GM10266 (cell line): ENCODE measurements at regions not wholly inside any gene's neighbourhood (a gene's known extent, or its start where the extent isn't known, plus 50 kb on each side); places are given as distances from the start of the nearest gene placed in this dataset.
"Not testable (repeated sequence)": the region's sequence is repeated elsewhere in the genome, so short reads cannot be mapped to it uniquely, and the experiment has no call there.

Experiments used
- DNase-seq: peaks from one replicate; pipeline ENCODE4 v3.0.0; 2012; ENCODE audit errors: extremely low spot score
- CTCF ChIP-seq: IDR thresholded peaks from 2 replicates; pipeline ENCODE4 v1.5.1; 2012; ENCODE audit warnings: mild to moderate bottlenecking, low read depth; ENCODE audit not compliant: control insufficient read depth, insufficient read depth; ENCODE audit errors: missing control alignments

GRCh38 chr7:94149789-94150545 is 145.8 kb upstream of the BET1 start:
- TF ChIP-seq CTCF, result no peak
- DNase-seq, result no peak

DNA sequence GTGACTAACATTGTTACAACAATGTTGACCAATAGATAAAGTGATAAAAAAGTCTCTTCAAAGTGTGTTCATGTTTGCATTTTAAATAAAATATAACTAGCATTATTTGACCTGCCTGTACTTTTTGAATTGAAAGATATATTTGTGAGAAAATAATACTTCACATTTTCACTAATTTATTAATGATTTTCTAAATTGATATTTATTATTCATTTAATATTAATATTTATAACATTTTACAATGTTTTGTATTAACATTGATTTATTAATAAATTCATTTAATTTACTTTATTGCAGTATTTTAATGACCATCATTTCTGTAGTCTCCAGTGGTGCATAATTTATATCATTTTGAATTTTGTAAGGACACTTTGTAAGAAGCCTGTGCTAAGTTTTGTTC is 150.0 kb upstream of the BET1 start:
- DNase-seq, result no peak
- TF ChIP-seq CTCF, result no peak

- no peak for DNase-seq
- peak; percentile 20 for TF ChIP-seq CTCF
These were observed 150.7 kb upstream of the BET1 start for GRCh38 chr7:94154858-94155257.

DNA sequence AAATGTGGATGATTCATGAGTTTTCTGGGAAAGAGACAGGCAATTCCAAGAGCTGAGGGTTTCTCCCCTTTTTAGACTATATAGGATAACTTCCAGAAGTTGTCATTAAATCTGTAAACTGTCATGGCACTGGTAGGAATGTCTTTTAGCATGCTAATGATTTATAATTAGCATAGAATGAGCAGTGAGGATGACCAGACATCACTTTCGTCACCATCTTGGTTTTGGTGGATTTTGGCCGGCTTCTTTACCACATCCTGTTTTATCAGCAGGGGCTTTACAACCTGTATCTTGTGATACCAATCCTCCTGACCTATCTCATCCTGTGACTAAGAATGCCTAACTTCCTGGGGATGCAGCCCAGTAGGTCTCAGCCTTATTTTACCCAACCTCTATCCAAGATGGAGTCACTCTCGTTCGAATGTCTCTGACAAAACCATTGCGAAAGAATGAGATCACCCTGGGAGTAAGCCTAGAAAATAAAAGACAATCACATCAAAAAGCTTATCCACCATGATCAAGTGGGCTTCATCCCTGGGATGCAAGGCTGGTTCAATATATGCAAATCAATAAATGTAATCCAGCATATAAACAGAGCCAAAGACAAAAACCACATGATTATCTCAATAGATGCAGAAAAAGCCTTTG is 153.6 kb upstream of the BET1 start:
- DNase-seq, result not testable (repeated sequence)

DNA sequence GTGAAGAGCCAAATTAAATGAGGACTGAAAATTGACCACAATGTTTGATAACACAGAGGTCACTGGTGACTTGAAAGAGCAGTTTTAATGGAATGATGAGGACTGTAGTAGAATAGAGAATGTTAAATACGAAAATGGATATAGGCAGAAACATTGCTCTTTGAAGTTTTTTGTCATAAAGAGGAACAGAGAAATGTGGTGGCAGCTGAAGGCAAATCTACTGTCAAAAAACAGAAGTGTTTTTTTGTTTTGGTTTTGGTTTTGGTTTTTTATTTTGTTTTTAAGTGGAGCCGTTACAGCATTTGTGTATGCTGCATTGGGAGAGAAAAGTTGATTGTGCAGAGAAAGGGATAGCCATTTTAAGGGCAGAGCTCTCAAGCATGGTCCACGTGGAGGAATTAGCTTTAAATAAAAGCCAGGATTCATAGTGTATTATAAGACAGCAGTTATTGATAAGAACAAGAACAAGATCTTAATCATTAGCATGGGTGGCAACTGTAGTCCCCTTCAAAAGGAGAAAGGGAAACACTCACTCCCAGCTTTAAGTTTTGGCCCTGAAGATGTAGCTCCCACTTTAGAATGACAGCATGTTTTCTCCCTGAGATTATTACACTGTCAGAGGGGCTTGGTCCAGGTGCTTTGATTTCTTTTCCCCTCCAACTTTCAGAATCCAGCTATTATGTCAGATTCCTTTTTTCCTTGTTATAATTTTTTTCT is 156.7 kb upstream of the BET1 start:
- DNase-seq, result peak; percentile 57
- TF ChIP-seq CTCF, result no peak

- no peak for TF ChIP-seq CTCF
- no peak for DNase-seq
These were observed 157.3 kb upstream of the BET1 start for GRCh38 chr7:94161476-94161875.

DNA sequence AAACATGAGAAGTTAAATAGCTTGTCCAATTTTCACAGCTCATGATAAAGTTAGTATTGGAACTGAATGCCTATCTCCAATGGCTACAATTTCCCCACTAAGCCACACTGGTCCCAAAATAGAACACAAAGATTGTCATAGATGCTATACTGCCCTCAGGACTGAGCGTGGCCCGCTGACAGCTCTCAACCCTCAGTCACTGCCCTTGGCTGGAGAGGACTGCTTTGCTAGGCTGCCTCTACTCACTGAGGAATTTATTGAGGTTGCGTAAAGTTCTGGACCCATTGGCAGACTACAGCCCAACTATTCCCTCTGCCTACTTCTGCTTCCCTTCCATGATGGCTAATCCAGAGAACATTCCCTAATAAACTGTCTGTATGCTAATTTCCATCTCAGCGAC is 165.5 kb upstream of the BET1 start:
- DNase-seq, result no peak
- TF ChIP-seq CTCF, result no peak
